DND-41 (cell line): ENCODE measurements at regions not wholly inside any gene's neighbourhood (a gene's known extent, or its start where the extent isn't known, plus 50 kb on each side); places are given as distances from the start of the nearest gene placed in this dataset.

ENCODE experiments used
- ATAC-seq: fragments of 200-7000 bp; cut with Tn5 transposase; 3 replicates; pipeline ENCODE4 v1.9.1; 2021; ENCODE audit warnings: low read depth; ENCODE audit not compliant: insufficient read depth
- DNase-seq: peaks from one replicate; pipeline ENCODE4 v3.0.0-alpha.2; 2020
- H2AFZ ChIP-seq: 2 replicates; pipeline ENCODE4 v1.6.0; 2012; ENCODE audit warnings: low read depth, low read length
- H3K27ac ChIP-seq: 2 replicates; pipeline ENCODE4 v1.5.1; 2012; ENCODE audit warnings: low read length, inconsistent platforms
- H3K27me3 ChIP-seq: fragments of 200-600 bp; sonication (generic); 2 replicates; pipeline ENCODE4 v1.6.0; 2012; ENCODE audit warnings: low read length, mild to moderate bottlenecking, inconsistent platforms; ENCODE audit not compliant: insufficient read depth, poor library complexity
- H3K36me3 ChIP-seq: 2 replicates; pipeline ENCODE4 v1.5.1; 2012; ENCODE audit warnings: low read length, inconsistent platforms; ENCODE audit not compliant: insufficient read depth
- H3K4me1 ChIP-seq: 2 replicates; pipeline ENCODE4 v1.5.1; 2012; ENCODE audit warnings: mild to moderate bottlenecking, low read length; ENCODE audit not compliant: insufficient read depth
- H3K4me2 ChIP-seq: 2 replicates; pipeline ENCODE4 v1.6.0; 2012; ENCODE audit warnings: mild to moderate bottlenecking, moderate library complexity, low read length, inconsistent platforms; ENCODE audit not compliant: insufficient read depth
- H3K4me3 ChIP-seq, 2 experiments: fragments of 200-600 bp in 1 of 2; shearing (Covaris generic) in 1 of 2; 2 replicates each; pipeline ENCODE4 v1.5.1; 2012 to 2016; ENCODE audit warnings: inconsistent platforms in 2 of 2, low read length in 2 of 2, mild to moderate bottlenecking in 2 of 2, low read depth in 1 of 2, moderate library complexity in 1 of 2
- H3K79me2 ChIP-seq: 2 replicates; pipeline ENCODE4 v1.6.0; 2012; ENCODE audit warnings: low read length, inconsistent platforms; ENCODE audit not compliant: insufficient read depth
- H3K9ac ChIP-seq: 2 replicates; pipeline ENCODE4 v1.6.0; 2012; ENCODE audit warnings: low read depth, mild to moderate bottlenecking, inconsistent platforms, low read length, moderate library complexity
- H3K9me3 ChIP-seq: 2 replicates; pipeline ENCODE4 v1.5.1; 2012; ENCODE audit warnings: low read length, moderate library complexity, mild to moderate bottlenecking, inconsistent platforms; ENCODE audit not compliant: insufficient read depth, severe bottlenecking
- H4K20me1 ChIP-seq: 2 replicates; pipeline ENCODE4 v1.6.0; 2012; ENCODE audit warnings: low read length; ENCODE audit not compliant: insufficient read depth
- CTCF ChIP-seq: IDR thresholded peaks from 2 replicates; pipeline ENCODE4 v1.5.1; 2012; ENCODE audit warnings: borderline replicate concordance, low read length, moderate library complexity, mild to moderate bottlenecking; ENCODE audit not compliant: poor library complexity, severe bottlenecking; ENCODE audit errors: extremely low read depth
- EZH2 ChIP-seq: IDR thresholded peaks from 3 replicates; pipeline ENCODE4 v1.6.1; 2012; ENCODE audit warnings: borderline replicate concordance, low read depth, mild to moderate bottlenecking, moderate library complexity, low read length, inconsistent platforms; ENCODE audit not compliant: severe bottlenecking

GRCh38 chr7:153852261-153852660 is 199.9 kb upstream of the DPP6 start:
- peaks cover 5% of the 10 kb centered on the region for H3K9me3 ChIP-seq
- TF ChIP-seq EZH2 = no peak
- no peak for ATAC-seq

GRCh38 chr7:153858355-153858754 is 193.8 kb upstream of the DPP6 start:
- no peak overlapping the region for H2AFZ ChIP-seq
- no peaks in the 10 kb centered on the region for H3K27me3 ChIP-seq
- no peaks in the 10 kb centered on the region for H4K20me1 ChIP-seq
- no peak for ATAC-seq
- H3K4me1 ChIP-seq = no peaks in the 10 kb centered on the region
- no peak overlapping the region for H3K9ac ChIP-seq
- H3K9me3 ChIP-seq = peaks cover 5% of the 10 kb centered on the region
- H3K79me2 ChIP-seq = no peaks in the 10 kb centered on the region
- H3K4me3 ChIP-seq = no peak overlapping the region
- TF ChIP-seq EZH2 (no peak), CTCF (no peak)
- H3K4me2 ChIP-seq = no peak overlapping the region
- no peak for DNase-seq
- H3K27ac ChIP-seq = no peak overlapping the region
- no peaks in the 10 kb centered on the region for H3K36me3 ChIP-seq

More at GRCh38 chr7:153852261-153852660, 199.9 kb upstream of the DPP6 start:
- H3K4me1 ChIP-seq = no peaks in the 10 kb centered on the region
- no peak overlapping the region for H2AFZ ChIP-seq
- H3K36me3 ChIP-seq = no peaks in the 10 kb centered on the region
- no peak overlapping the region for H3K4me3 ChIP-seq
- H3K79me2 ChIP-seq = no peaks in the 10 kb centered on the region
- H3K4me2 ChIP-seq = no peak overlapping the region
- H3K9ac ChIP-seq = no peak overlapping the region
- no peaks in the 10 kb centered on the region for H3K27me3 ChIP-seq
- no peak for DNase-seq
- H4K20me1 ChIP-seq = no peaks in the 10 kb centered on the region
- H3K27ac ChIP-seq = no peak overlapping the region

GRCh38 chr7:153859239-153859638 is 193.0 kb upstream of the DPP6 start:
- TF ChIP-seq CTCF (no peak), EZH2 (no peak)
- H3K4me2 ChIP-seq = no peak overlapping the region
- H3K79me2 ChIP-seq = no peaks in the 10 kb centered on the region
- H3K9ac ChIP-seq = no peak overlapping the region
- ATAC-seq = no peak
- H3K27me3 ChIP-seq = no peaks in the 10 kb centered on the region
- H3K36me3 ChIP-seq = no peaks in the 10 kb centered on the region
- no peaks in the 10 kb centered on the region for H3K4me1 ChIP-seq
- H4K20me1 ChIP-seq = no peaks in the 10 kb centered on the region
- no peak overlapping the region for H2AFZ ChIP-seq
- H3K4me3 ChIP-seq = no peak overlapping the region
- no peak overlapping the region for H3K27ac ChIP-seq
- no peak for DNase-seq
- peaks cover 5% of the 10 kb centered on the region for H3K9me3 ChIP-seq

GRCh38 chr7:153886506-153887441 is 165.4 kb upstream of the DPP6 start:
- Histone ChIP-seq H3K9ac (no peak overlapping the region), H3K79me2 (no peaks in the 10 kb centered on the region), H3K9me3 (no peaks in the 10 kb centered on the region), H3K4me2 (no peak overlapping the region), H3K27me3 (no peaks in the 10 kb centered on the region), H3K4me1 (no peaks in the 10 kb centered on the region), H3K27ac (no peak overlapping the region), H3K36me3 (no peaks in the 10 kb centered on the region), H3K4me3 (no peak overlapping the region), H4K20me1 (no peaks in the 10 kb centered on the region), H2AFZ (no peak overlapping the region)
- no peak for TF ChIP-seq EZH2
- no peak for TF ChIP-seq CTCF
- ATAC-seq = no peak
- no peak for DNase-seq
